Type B pancreatic cell (in vitro differentiated cells): ENCODE measurements at regions not wholly inside any gene's neighbourhood (a gene's known extent, or its start where the extent isn't known, plus 50 kb on each side); places are given as distances from the start of the nearest gene placed in this dataset.

Experiments
- DNase-seq: peaks from one replicate; pipeline ENCODE4 v3.0.0; 2021; ENCODE audit warnings: mixed read lengths; ENCODE audit not compliant: unreplicated experiment; ENCODE audit errors: extremely low spot score
- H3K27ac Mint-ChIP-seq: 2 replicates; pipeline ENCODE4 v1.8.0; 2021; ENCODE audit warnings: mild to moderate bottlenecking, mixed read lengths
- H3K27me3 Mint-ChIP-seq: 2 replicates; pipeline ENCODE4 v1.8.0; 2021; ENCODE audit warnings: mixed read lengths
- H3K36me3 Mint-ChIP-seq: 2 replicates; pipeline ENCODE4 v1.8.0; 2021; ENCODE audit warnings: mixed read lengths
- H3K4me1 Mint-ChIP-seq: one replicate; pipeline ENCODE4 v1.8.0; 2021; ENCODE audit warnings: mixed read lengths; ENCODE audit not compliant: unreplicated experiment
- H3K4me3 Mint-ChIP-seq: 2 replicates; pipeline ENCODE4 v1.8.0; 2021; ENCODE audit warnings: mild to moderate bottlenecking, mixed read lengths
- H3K9me3 Mint-ChIP-seq: 2 replicates; pipeline ENCODE4 v1.8.0; 2021; ENCODE audit warnings: mixed read lengths
- TF ChIP-seq, protein P1 (sequence below): fragments of 200-600 bp; sonication (generic); conservative IDR thresholded peaks from 2 replicates; pipeline ENCODE4 v1.5.0; 2021; ENCODE audit warnings: antibody characterized with exemption, mild to moderate bottlenecking

GRCh38 chr6:144877118-144877517 lies 592.0 kb downstream of the UTRN start:
- no peak for DNase-seq
- TF ChIP-seq, protein P1, sequence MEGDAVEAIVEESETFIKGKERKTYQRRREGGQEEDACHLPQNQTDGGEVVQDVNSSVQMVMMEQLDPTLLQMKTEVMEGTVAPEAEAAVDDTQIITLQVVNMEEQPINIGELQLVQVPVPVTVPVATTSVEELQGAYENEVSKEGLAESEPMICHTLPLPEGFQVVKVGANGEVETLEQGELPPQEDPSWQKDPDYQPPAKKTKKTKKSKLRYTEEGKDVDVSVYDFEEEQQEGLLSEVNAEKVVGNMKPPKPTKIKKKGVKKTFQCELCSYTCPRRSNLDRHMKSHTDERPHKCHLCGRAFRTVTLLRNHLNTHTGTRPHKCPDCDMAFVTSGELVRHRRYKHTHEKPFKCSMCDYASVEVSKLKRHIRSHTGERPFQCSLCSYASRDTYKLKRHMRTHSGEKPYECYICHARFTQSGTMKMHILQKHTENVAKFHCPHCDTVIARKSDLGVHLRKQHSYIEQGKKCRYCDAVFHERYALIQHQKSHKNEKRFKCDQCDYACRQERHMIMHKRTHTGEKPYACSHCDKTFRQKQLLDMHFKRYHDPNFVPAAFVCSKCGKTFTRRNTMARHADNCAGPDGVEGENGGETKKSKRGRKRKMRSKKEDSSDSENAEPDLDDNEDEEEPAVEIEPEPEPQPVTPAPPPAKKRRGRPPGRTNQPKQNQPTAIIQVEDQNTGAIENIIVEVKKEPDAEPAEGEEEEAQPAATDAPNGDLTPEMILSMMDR = no peak
- no peaks in the 10 kb centered on the region for H3K27me3 Mint-ChIP-seq
- no peak overlapping the region for H3K4me3 Mint-ChIP-seq
- H3K27ac Mint-ChIP-seq = no peak overlapping the region
- H3K4me1 Mint-ChIP-seq = peaks cover 6% of the 10 kb centered on the region
- H3K9me3 Mint-ChIP-seq = no peaks in the 10 kb centered on the region
- H3K36me3 Mint-ChIP-seq = no peaks in the 10 kb centered on the region

GRCh38 chr6:144878577-144878976 lies 593.4 kb downstream of the UTRN start:
- DNase-seq = no peak
- Mint-ChIP-seq H3K9me3 (no peaks in the 10 kb centered on the region), H3K27me3 (no peaks in the 10 kb centered on the region), H3K4me1 (peaks cover 6% of the 10 kb centered on the region), H3K27ac (no peak overlapping the region), H3K36me3 (no peaks in the 10 kb centered on the region), H3K4me3 (no peak overlapping the region)
- TF ChIP-seq, protein P1 = no peak

GRCh38 chr6:144879436-144879835 lies 594.3 kb downstream of the UTRN start:
- H3K4me1 Mint-ChIP-seq = no peaks in the 10 kb centered on the region
- H3K9me3 Mint-ChIP-seq = no peaks in the 10 kb centered on the region
- no peak overlapping the region for H3K4me3 Mint-ChIP-seq
- no peak for DNase-seq
- no peaks in the 10 kb centered on the region for H3K36me3 Mint-ChIP-seq
- H3K27ac Mint-ChIP-seq = no peak overlapping the region
- TF ChIP-seq, protein P1 = no peak
- H3K27me3 Mint-ChIP-seq = no peaks in the 10 kb centered on the region

GRCh38 chr6:144882425-144882824 lies 597.3 kb downstream of the UTRN start:
- no peaks in the 10 kb centered on the region for H3K27me3 Mint-ChIP-seq
- no peak overlapping the region for H3K4me3 Mint-ChIP-seq
- TF ChIP-seq, protein P1 = no peak
- no peaks in the 10 kb centered on the region for H3K9me3 Mint-ChIP-seq
- H3K27ac Mint-ChIP-seq = no peak overlapping the region
- DNase-seq = no peak
- H3K4me1 Mint-ChIP-seq = no peaks in the 10 kb centered on the region
- H3K36me3 Mint-ChIP-seq = no peaks in the 10 kb centered on the region

DNA sequence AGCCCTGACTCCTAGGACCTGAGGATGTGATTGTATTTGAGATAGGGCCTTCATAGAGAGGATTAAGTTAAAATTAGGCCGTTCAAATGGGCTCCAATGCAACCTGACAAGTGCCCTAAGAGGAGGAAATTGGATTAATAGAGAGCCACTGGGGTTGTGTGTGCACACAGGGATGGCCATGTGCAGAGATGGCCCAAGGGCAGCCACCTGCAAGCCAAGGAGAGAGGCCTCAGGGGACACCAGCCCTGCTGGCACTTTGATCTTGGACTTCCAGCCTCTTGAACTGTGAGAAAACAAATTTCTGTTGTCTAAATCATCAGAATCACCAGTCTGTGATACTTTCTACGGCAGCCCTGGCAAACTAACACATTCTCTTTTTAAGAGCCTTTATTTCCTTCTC lies 598.8 kb downstream of the UTRN start:
- Mint-ChIP-seq H3K4me1 (no peaks in the 10 kb centered on the region), H3K9me3 (no peaks in the 10 kb centered on the region), H3K27me3 (no peaks in the 10 kb centered on the region), H3K27ac (no peak overlapping the region), H3K4me3 (no peak overlapping the region), H3K36me3 (no peaks in the 10 kb centered on the region)
- DNase-seq = no peak
- TF ChIP-seq, protein P1 = no peak

- Mint-ChIP-seq H3K4me1 (no peaks in the 10 kb centered on the region), H3K4me3 (no peak overlapping the region), H3K27me3 (no peaks in the 10 kb centered on the region), H3K27ac (no peak overlapping the region), H3K36me3 (no peaks in the 10 kb centered on the region), H3K9me3 (no peaks in the 10 kb centered on the region)
- no peak for DNase-seq
- TF ChIP-seq, protein P1 = no peak
Measured at GRCh38 chr6:144885817-144886216, 600.7 kb downstream of the UTRN start.
